SH-SY5Y (cell line): ENCODE measurements at regions not wholly inside any gene's neighbourhood (a gene's known extent, or its start where the extent isn't known, plus 50 kb on each side); places are given as distances from the start of the nearest gene placed in this dataset.

Experiments used
- GATA2 ChIP-seq: IDR thresholded peaks from 2 replicates; pipeline ENCODE4 v1.6.1; 2011; ENCODE audit warnings: mild to moderate bottlenecking, low read depth, low read length
- GATA3 ChIP-seq: IDR thresholded peaks from 2 replicates; pipeline ENCODE4 v1.6.1; 2011; ENCODE audit warnings: low read depth, mild to moderate bottlenecking, low read length, moderate library complexity

DNA sequence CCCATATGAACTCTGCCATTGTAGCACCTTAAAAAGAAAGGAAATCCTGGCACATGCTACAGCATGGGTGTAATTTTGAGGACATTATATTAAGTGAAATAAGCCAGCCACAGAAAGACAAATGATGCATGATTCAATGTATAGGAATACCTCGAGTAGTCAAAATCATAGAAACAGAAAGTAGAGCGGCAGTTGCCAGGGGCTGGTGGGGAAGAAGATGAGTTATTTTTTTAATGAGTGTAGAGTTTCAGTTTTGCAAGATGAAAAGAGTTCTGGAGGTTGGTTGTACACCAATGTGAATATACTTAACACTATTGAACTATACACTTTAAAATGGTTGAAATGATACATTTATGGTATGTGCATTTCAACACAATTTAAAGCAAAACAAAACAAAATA, 133.0 kb downstream of the ZDHHC21 start:
- TF ChIP-seq GATA2 (no peak), GATA3 (no peak)

DNA sequence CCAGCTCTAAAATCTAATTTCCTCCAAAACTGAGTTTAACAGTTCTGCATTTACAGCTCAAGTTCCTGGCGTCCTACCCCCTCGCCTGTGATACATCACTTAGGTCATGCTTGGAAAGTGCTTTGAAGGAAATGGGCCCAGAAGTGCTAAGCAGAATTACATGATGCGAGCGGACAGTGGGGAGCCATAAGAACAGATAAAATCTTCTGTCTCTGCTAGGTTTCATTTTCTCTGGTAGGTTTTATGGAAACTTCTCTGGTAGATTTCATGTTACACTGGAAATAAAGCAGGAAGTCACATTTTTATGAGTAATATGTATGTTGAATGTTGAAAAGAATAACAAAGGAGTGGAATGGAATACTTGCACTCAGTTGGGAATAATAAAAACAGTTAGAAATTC, 138.3 kb downstream of the ZDHHC21 start:
- TF ChIP-seq GATA3, result no peak
- no peak for TF ChIP-seq GATA2

DNA sequence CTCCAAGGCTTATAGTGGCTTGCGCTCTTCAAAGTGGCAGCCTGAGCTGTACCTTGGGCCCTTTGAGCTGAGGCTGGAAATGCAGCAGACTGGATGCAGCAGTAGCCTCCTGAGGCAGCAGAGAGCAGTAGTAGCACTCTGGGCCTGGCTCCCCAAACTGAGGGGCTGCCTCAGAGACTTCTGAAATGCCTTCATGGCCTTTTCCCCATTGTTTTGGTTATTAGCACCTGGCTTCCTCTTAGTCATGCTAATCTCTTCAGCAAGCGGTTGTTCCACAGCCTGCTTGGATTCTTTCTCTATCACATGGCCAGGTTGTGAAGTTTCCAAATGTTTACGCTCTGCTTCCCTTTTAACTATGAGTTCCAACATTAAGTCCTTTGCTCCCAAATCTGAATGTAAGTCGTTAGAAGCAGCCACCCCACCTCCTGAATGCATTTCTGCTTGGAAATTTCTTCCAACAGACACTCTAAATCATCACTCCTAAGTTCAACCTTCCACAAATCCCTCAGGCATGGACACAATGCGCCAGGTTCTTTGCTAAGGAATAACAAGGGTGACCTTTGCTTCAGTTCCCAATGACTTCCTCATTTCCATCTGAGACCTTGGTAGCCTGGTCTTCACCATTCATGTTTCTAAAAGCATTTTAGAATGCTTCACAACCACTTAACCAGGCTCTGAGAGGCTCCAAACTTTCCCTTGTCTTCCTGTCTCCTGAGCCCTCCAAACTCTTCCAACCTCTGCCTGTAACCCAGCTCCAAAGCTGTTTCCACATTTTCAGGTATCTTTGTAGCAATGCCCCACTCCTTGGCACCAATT, 145.8 kb downstream of the ZDHHC21 start:
- TF ChIP-seq GATA2, result no peak
- no peak for TF ChIP-seq GATA3

DNA sequence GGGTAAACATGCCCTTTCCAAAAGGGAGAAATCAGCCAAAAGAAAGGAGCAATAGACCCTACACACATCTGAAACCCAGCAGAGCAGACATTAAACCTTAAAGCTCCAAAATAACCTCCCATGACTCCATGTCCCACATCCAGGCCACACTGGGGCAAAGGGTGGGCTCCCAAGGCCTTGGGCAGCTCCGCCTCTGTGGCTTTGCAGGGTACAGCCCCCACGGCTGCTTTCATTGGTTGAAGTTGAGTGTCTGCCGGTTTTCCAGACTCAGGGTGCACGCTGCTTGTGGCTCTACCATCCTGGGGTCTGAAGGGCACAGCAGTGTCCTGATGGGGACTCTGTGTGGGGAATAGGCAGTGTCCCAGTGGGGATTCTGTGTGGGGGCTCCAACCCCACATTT, 146.5 kb downstream of the ZDHHC21 start:
- TF ChIP-seq GATA2 (no peak), GATA3 (no peak)

GRCh38 chr9:14542071-14542470, 151.2 kb downstream of the ZDHHC21 start:
- TF ChIP-seq GATA3, result no peak
- no peak for TF ChIP-seq GATA2

- TF ChIP-seq GATA3 (no peak), GATA2 (no peak)
These were observed 154.7 kb downstream of the ZDHHC21 start for GRCh38 chr9:14538526-14538925.

- TF ChIP-seq GATA2 (no peak), GATA3 (no peak)
These were observed 157.9 kb downstream of the ZDHHC21 start for GRCh38 chr9:14535161-14535955.

DNA sequence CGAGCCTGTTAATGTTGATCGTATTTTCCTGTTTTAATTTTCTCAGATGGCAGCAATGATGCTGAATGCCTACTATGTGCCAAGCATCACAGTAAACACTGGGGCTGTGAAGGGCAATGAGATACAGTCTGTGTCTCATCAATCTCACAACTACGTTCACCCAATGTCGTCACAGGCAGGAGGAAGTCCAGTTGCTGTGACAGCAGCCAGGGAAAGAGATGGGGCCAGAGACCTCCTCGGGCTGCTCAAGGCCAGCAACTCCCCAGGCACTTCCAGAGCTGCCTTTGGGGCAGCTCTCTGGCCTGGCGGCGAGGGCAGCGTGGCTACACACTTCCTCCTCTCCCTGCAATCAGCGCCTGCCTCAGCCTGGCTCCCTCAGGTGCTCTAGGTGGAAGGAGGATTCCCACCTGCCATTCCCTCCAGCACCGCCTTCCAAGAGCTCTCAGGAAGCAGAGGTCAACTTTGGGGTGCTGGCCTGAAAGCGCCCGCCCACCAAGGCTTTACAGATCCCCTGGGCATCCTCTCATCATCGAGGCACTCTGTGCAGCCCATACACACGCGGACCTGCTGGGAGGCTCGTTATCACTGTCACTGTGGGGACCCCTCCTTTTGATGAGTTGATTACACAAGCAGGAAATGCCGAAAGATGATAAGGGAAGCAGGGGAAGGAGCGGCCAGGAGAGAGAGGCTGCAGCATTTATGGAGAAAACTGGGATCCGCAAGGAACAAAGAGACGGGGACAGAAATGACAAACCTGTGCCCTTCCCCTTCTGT, 159.2 kb downstream of the ZDHHC21 start:
- TF ChIP-seq GATA2, result no peak
- no peak for TF ChIP-seq GATA3

- TF ChIP-seq GATA3 (no peak), GATA2 (no peak)
These were observed 160.6 kb downstream of the ZDHHC21 start for GRCh38 chr9:14532456-14533115.

DNA sequence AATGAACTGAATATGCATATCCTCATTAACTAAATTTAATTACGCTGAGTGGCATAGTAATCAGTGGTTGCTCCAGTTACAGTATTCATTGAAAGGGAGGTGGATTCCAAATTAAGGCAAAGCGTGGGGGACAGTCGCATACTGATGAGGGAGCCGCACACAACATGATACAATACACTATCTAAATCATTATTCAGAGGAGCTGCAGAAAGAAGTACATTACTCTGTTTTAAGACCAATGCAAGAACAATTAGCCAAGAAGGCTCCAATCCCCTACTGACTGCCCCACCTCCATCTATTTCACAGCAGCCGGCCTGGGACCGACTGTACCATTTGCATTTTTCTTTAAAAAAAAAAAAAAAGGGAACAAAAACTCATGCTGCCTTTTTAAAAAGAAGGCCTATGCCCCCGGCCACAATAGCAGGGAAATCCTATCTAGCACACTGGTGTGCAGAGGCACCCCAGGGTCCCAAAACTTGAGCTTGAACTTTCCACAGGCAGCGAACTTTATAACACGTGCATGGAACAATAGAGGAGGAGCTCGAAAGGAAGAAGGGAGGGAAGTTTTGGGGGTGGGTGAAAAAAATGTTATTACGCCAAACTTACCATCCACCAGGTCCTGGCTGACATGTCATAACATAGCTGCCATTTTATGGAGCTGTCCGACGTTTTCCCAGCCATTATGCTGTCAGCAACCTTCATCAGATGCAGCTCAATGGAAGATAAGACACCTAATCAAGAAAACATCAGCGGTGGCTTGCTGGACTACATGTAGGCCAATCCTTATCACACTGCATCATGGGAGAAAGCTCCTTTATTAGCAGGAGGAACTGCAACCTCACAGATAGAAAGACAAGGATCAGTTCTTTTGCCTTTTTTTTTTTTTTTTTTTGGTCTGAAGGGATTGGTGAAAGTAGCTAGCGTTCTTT, 161.6 kb downstream of the ZDHHC21 start:
- TF ChIP-seq GATA2, result peak; percentile 63; the same call in 1 of the 2 replicates
- no peak for TF ChIP-seq GATA3

DNA sequence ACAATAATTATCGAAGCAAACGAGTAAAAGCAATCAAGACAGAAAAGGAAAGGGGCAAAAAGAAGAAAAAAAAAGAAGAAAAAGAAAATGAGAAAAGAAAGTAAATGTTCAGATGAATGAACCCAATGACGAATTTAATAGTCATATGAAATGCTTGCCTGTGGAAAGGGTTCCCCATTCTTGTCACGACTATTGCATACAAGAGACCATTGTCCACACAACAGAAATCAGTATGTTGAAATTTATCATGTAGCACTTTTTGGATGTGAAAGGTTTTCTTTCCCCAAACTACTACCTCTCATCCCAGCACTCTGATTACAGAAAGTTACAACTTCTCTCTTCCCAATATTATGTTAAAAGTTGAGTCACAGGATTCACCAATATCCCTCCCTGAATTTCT, 162.4 kb downstream of the ZDHHC21 start:
- TF ChIP-seq GATA3 (no peak), GATA2 (no peak)

DNA sequence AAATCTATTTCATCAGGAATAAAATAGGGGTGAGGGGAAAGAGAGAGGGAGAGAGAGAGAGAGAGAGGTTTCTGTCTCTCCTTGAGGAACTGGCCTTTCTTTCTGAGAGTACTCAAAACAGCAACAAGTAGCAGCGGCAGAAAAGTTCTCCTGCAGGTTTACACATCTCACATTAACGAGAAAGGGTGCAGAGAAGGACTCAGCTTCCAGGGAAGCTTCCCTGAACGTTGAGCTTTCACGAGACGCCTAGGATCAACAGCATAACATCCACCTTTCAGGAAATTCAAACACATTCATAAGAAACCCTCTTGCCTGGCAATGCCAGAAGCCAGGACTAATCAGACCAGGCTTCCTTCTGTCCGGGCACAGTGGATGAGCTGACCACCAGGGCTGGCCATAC, 162.9 kb downstream of the ZDHHC21 start:
- TF ChIP-seq GATA3 (no peak), GATA2 (no peak)

- TF ChIP-seq GATA3, result no peak
These were observed 163.6 kb downstream of the ZDHHC21 start for GRCh38 chr9:14529629-14530028.
